GM13976 (cell line): ENCODE measurements at regions not wholly inside any gene's neighbourhood (a gene's known extent, or its start where the extent isn't known, plus 50 kb on each side); places are given as distances from the start of the nearest gene placed in this dataset.

Source experiments
- DNase-seq: peaks from one replicate; pipeline ENCODE4 v3.0.0; 2012; ENCODE audit warnings: low spot score
- CTCF ChIP-seq: IDR thresholded peaks from 2 replicates; pipeline ENCODE4 v1.5.1; 2012; ENCODE audit warnings: borderline replicate concordance, mild to moderate bottlenecking; ENCODE audit not compliant: insufficient read depth; ENCODE audit errors: extremely low read depth, missing control alignments, control extremely low read depth
- in situ Hi-C: fragments of 300-500 bp; cut with MboI; formaldehyde crosslinking; loops from one replicate; pipeline ENCODE4 v1.12.0; 2022; ENCODE audit warnings: low sequenced_read_pairs, mixed read lengths, inconsistent platforms; ENCODE audit not compliant: unreplicated experiment

GRCh38 chr1:115437196-115437595 lies 99.1 kb upstream of the NGF start:
- TF ChIP-seq CTCF, result no peak
- in situ Hi-C loops, result no loop called here
- no peak for DNase-seq

DNA sequence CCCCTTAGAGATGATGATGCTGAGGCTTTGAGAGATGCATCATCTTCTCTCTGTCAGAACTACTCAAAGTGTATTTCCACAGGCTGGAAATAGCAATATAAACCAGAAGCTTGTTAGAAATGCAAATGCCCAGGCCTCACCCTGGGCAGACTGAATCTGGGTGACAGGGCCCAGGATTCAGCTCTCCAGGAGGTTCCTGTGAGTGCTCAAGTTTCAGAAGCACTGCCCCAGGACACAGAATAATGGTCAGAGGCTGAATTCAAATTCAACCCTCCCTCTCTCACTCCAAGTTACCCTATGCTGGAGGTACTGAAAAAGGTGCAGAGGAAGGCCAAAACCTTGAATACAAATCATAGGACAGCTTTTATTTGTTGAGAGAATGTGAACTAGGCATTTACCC lies 98.5 kb upstream of the NGF start:
- in situ Hi-C loops, result no loop called here
- DNase-seq, result no peak
- TF ChIP-seq CTCF, result no peak

- no peak for TF ChIP-seq CTCF
- DNase-seq, result no peak
- in situ Hi-C loops, result no loop called here
These were observed 95.4 kb upstream of the NGF start for GRCh38 chr1:115433483-115433882.

GRCh38 chr1:115432061-115432460 lies 94.0 kb upstream of the NGF start:
- in situ Hi-C loops, result no loop called here
- TF ChIP-seq CTCF, result no peak
- no peak for DNase-seq

- no peak for DNase-seq
- TF ChIP-seq CTCF, result no peak
- in situ Hi-C loops, result no loop called here
These were observed 92.6 kb upstream of the NGF start for GRCh38 chr1:115430441-115431158.

DNA sequence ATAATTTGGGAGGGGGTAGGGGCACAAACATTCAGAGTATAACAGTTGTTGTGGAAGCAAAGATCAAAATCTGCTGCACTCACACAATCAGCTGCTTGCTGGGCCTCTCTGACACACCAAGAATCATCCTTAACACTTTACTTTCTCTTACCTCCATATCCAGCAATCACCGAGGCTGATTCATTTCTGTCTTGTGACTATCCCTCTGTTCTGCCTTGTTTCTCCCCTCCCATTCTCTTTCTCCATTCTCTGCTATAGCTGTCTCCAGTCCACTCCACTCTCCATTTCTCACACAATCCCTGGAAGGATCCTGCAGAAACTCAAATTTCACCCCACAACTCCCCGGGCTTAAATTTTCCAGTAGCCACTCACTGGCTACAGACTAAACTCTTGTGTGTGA lies 91.8 kb upstream of the NGF start:
- in situ Hi-C loops, result no loop called here
- TF ChIP-seq CTCF, result no peak
- no peak for DNase-seq

- in situ Hi-C loops, result no loop called here
- DNase-seq, result no peak
- TF ChIP-seq CTCF, result no peak
These were observed 91.2 kb upstream of the NGF start for GRCh38 chr1:115429241-115429640.
